Hindlimb muscle (tissue), 1 donor: ENCODE measurements at regions not wholly inside any gene's neighbourhood (a gene's known extent, or its start where the extent isn't known, plus 50 kb on each side); places are given as distances from the start of the nearest gene placed in this dataset.
"Not testable (repeated sequence)": the region's sequence is repeated elsewhere in the genome, so short reads cannot be mapped to it uniquely, and the experiment has no call there.

Experiments
- DNase-seq: peaks from one replicate; pipeline ENCODE4 v3.0.0-alpha.2; 2013

- DNase-seq, result peak; percentile 82
These were observed 128.4 kb upstream of the TNRC6C start for GRCh38 chr17:77829843-77830799.

- DNase-seq, result no peak
These were observed 127.6 kb upstream of the TNRC6C start for GRCh38 chr17:77830816-77831473.

DNA sequence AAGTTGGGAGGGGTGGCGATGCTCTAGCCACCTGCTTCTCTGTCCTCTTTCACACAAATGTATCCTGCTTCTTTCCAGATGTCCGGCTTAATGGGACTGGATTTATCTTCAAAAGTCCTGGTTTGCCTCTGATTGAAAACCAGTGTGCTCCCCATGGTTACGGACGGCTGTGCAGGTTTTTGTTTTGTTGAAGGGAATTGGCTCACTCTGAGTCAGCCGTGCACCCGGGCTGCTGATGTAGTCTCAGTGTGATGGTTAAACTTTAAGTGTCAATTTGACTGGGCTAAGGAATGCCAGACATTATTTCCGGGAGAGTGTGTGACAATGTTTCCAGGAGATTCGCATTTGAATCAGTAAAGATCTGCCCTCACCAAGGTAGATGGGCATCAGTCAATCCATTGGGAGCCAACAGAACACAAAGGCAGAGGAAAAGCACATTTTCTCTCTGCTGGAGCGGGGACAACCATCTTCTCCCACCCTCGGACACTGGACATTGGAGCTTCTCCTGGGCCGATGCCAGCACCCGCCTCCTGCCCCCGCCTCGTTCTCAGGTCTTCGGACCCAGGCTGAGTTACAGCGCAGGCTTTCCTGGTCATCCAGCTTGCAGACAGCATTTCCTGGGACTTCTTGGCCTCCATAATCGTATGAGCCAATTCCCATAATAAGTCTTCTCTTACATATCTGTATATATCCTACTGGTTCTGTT is 126.9 kb upstream of the TNRC6C start:
- DNase-seq, result peak; percentile 57

DNA sequence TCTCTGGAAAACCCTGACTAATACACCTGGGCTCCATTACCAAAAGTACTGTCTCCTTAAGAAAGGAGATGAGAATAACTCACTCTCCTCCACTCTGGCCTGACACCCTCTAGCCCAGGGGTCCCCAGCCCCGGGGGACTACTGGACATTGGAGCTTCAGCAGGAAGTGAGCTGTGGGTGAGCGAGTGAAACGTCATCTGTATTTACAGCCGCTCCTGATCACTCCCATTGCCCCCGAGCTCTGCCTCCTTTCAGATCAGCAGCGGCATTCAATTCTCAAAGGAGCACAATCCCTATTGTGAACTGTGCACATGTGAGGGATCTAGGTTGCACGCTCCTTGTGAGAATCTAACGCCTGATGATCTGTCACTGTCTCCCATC is 126.3 kb upstream of the TNRC6C start:
- no peak for DNase-seq

GRCh38 chr17:77833769-77834168 is 124.7 kb upstream of the TNRC6C start:
- DNase-seq, result no peak

DNA sequence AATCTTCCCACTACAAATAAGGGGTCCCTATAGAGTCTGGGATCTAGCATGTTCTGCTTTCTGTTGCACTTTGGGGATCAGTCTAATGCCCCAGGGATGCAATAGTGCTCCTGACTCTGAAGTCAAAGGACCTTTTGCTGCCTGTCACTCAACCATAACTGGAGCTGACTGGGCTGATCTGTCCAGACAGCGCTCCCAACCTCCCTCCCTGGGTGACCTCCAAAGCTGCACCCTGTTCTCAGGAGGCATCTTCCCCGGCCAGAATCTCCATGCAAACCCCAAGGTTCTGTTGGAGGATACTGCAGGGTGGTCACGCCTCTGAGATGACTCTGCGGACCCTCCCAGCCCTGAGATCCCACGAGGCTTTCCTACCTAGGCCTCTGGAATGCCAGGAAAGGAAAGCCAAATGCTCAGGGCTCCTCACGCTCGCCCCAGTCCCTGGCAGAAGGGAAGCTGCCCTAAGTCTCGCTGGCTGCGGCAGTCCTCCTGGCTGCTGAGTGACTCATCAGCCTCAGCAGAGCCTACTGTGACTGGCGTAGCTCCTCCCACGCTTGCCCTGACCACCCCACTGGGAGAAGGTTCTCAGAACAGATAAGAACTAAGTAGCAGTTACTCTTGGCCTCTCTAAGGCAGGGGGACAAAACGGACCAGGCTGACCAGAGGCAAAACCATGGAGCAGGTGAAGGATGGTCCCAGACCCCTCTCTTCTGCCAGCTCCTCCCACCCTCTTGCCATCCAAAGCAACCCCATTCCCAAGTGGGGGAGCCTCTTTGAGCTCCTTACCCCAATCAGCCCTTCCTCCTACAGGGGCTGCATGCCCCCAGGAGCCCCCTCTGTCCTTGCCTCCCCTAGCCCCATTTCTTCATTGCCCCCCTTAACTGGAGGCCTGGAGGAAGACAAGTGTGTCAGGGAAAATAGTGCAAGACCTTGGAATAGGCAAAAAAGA is 124.1 kb upstream of the TNRC6C start:
- DNase-seq, result no peak

GRCh38 chr17:77836557-77837041 is 121.9 kb upstream of the TNRC6C start:
- DNase-seq, result no peak

DNA sequence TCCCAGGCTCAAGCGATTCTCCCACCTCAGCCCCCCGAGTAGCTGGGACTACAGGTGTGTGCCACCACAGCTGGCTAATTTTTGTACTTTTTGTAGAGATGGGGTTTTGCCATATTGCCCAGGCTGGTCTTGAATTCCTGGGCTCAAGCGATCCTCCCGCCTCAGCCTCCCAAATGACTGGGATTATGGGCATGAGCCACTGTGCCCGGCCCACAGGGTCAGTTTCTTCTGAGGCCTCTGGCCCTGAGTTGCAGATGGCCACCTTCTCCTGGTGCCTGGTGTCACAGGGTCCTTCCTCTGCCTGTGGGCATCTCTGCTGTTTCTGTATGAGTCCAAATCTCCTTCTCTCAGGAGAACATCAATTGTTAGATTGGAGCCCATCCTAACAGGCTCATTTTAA is 121.4 kb upstream of the TNRC6C start:
- DNase-seq, result not testable (repeated sequence)

- no peak for DNase-seq
These were observed 120.6 kb upstream of the TNRC6C start for GRCh38 chr17:77837917-77838316.

DNA sequence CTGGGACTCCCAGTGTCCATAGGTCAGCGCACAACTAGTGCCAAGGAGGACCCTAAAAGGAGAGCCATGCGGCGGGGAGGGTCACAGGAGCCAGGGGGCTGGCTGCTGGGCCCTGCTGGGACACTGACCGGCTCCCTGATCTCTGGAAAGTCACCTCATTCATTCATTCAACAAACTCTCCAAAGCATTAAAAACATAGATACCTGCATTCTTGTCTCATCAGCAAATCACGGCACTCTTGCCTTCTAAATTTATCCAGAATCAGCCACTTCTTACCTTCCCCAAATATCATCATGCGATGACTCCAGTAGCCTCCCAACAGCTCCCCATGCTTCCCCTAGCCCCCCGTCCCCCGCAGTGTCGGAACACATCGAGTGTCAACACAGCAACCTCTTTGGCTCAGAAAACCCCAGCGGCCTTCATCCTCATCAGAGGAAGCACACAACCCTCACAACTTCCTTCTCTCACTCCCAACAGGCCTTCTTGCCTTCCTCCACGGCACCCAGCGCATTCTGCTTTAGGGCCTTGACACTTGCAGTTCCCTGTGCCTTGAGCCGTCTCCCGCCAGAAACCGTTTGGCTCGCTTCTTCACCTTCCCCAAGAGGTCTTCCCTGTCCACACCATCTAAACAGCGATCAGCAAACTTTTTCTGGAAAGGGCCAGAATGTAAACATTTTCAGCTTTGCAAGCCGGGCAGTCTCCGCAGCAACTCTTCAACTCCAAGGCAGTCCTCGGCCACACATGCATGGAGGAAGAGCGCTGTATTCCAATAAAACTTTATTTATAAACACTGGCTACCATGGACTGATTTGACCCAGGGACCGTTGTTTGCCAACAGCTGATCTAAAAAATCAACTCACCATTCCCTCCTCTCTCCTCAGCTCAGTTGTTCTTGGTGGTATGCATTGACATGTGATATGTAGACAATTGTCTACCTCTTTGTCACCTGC is 119.5 kb upstream of the TNRC6C start:
- DNase-seq, result no peak

DNA sequence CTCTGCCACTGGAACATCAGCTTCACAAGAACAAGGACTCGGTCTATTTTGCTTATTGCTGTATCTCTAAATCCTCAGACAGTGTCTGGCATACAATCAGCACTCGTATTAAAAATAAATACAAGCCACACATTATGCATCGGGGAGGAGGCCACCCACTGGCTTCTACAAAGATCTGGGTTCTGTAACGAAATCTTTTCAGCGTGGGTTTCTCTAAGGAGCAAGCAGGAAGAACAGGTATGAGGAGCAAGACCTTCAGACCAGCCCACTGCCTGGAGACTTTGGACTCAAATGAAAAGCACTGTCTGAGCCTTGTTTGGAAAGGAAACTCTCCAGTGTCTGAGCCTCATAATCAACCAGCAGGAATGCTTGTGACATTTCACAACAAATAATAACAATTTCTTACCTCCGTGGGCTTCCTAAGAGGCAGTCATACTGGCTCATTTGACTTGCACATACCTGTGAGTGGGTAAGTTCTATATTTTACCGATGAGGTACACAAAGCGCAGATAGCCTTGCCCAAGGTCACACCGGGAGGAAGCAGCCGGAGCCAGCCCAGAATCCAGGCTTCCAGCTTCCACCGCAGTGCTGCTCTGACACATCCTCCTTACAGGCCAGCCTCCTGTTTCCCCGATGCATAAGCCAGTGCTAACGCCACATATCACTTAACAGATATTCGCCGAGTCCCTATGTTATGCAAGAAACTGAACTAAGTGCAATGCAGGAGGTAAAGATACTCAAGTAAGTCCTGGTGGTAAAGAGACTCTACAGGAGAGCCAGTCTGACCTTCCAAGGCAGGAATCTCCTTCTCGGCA is 118.6 kb upstream of the TNRC6C start:
- DNase-seq, result no peak

DNA sequence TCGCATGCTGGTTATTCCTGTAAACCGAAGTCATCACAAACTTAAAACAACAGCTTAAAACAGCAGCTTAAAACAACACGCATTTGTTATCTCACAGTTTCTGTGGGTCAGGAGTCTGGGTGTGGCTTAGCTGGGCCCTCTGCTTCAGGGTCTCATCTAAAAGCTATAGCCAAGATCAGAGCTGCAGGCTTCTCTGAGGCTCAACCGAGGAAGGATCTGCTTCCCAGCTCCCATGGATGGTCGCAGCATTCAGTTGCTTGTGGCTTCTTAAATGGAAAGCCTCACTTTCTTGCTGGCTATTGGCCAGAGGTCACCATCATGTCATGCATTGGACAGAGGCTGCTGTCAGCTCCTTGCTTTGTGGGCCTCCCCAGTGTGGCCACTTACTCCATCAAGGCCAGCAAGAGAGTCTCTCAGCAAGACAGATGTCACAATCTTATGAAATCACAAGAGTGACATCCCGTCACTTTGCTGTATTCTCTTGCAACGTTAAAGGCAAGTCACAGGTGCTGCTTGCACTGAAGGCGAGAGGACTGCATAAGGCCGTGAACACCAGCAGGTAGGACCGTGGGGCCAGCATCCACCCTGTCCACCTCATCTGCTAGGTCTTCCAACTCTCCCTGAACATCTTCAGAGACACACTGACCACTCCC is 117.9 kb upstream of the TNRC6C start:
- no peak for DNase-seq

DNA sequence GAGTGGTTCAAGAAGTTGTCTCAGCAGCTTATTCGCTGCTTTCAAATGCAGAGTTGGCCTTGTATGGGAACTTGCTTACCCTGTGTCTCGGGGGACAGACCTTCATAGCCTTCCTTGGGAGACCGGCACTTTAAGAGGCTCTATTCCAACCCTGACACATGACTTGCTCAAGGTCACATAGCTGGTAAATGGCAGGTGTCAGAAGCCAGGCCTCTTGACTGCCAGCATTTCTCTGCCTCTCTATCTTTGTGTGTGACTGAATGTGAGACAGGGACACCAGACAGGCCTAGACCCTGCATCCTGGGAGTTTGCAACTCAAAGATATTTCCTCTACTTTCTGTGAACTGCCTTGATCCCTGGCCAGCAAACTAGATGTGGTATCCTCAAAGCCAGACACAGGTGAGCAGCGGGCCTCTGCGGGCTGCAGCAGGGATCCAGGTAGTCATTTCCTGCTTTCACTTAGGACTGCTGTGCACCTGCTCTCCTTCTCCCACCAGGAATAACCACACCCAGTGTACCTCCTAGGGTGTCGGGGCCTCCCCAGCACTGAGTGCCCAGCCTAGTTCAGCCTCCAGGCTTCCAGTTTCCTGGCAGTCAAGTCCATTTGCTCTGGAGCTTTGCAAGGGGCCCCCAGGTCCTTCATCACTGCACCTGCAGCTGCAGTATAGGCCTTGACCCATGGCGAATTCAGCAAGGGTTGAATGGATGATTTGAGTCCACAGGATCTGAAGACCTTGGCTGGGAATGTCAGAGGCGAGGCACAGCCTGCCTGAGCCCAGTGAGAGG is 116.6 kb upstream of the TNRC6C start:
- no peak for DNase-seq

- no peak for DNase-seq
These were observed 115.9 kb upstream of the TNRC6C start for GRCh38 chr17:77842528-77843147.

DNA sequence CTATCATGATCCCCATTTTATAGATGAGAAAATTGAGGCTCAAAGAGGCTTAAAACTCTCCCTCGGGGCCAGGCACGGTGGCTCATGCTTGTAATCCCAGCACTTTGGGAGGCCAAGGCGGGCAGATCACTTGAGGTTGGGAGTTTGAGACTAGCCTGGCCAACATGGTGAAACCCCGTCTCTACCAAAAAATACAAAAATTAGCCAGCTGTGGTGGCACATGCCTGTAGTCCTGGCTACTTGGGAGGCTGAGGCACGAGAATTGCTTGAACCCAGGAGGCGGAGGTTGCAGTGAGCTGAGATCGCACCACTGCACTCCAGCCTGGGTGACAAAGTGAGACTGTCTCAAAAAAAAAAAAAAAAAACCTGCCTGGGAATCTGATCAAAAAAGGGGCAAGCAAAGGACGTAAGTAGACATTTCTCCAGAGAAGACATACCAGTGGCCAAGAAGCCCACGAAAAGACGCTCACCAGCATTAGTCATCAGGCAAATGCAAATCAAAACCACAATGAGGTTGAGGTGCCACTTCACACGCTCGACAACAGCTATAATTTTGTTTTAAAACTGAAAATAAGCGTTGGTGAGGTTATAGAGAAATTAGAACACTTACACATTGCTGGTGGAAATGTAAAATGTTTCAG is 115.1 kb upstream of the TNRC6C start:
- not testable (repeated sequence) for DNase-seq

DNA sequence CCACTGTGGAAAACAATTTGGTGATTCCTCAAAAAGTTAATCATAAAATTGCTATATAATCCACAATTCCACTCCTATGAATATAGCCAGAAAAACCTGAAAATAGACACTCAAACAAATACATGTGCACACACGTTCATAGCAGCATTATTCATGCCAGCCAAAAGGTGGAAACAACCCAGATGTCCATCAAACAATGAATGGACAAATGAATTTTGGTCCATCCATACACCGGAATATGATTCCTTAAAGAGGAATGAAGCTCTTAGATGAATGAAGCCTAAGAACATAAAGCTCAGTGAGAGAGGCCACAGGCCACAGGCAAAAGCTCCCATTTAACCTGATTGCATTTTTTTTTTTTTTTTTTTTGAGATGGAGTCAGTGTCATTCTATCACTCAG is 114.6 kb upstream of the TNRC6C start:
- no peak for DNase-seq

DNA sequence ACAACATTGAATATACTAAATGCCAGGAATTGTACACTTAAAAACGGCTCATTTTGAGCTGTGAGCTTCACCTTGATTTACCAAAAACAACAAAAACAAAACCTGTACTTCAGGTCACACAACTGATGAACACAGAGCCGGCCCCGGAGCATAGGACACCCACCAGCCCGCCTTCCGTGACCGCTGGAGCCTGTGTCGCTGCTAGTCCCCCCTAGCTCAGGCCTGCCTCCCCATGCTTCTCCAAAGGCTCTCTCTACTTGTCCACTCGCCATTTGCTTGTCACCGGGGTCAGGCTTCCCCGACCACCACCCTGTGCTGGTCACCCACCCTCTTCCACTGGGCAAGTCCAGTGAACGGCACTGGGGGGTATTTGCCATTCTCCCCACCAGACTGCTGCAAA is 113.8 kb upstream of the TNRC6C start:
- no peak for DNase-seq
